GM23338 (cell line): ENCODE measurements at regions not wholly inside any gene's neighbourhood (a gene's known extent, or its start where the extent isn't known, plus 50 kb on each side); places are given as distances from the start of the nearest gene placed in this dataset.

Experiments used
- ATAC-seq: fragments of 200-7000 bp; cut with Tn5 transposase; 3 replicates; pipeline ENCODE4 v1.9.1; 2020
- DNase-seq: peaks from one replicate; pipeline ENCODE4 v3.0.0-alpha.2; 2015; ENCODE audit warnings: low spot score
- H2AFZ ChIP-seq: fragments of 200-600 bp; sonication (generic); 2 replicates; pipeline ENCODE4 v1.8.0; 2016; ENCODE audit warnings: antibody characterized with exemption, mild to moderate bottlenecking, moderate library complexity
- H3F3A ChIP-seq: fragments of 200-600 bp; sonication (generic); replicated peaks from 2 replicates; pipeline ENCODE4 v1.8.0; 2017; ENCODE audit warnings: antibody characterized with exemption, mixed run types, low read depth
- H3K27ac ChIP-seq: fragments of 200-600 bp; sonication (generic); 2 replicates; pipeline ENCODE4 v1.6.1; 2016; ENCODE audit warnings: low read depth
- H3K27me3 ChIP-seq: fragments of 200-600 bp; sonication (generic); 2 replicates; pipeline ENCODE4 v1.8.0; 2016; ENCODE audit warnings: mild to moderate bottlenecking, mixed run types, moderate library complexity; ENCODE audit not compliant: insufficient read depth
- H3K36me3 ChIP-seq: fragments of 200-600 bp; sonication (generic); 2 replicates; pipeline ENCODE4 v1.8.0; 2016; ENCODE audit warnings: mild to moderate bottlenecking; ENCODE audit not compliant: insufficient read depth
- H3K4me1 ChIP-seq: fragments of 200-600 bp; sonication (generic); 2 replicates; pipeline ENCODE4 v1.8.0; 2016; ENCODE audit warnings: mild to moderate bottlenecking, moderate library complexity; ENCODE audit not compliant: insufficient read depth
- H3K4me2 ChIP-seq: fragments of 200-600 bp; sonication (generic); 2 replicates; pipeline ENCODE4 v1.7.1; 2017; ENCODE audit warnings: mixed run types
- H3K4me3 ChIP-seq: fragments of 200-600 bp; sonication (generic); 2 replicates; pipeline ENCODE4 v1.6.1; 2016; ENCODE audit warnings: mixed run types
- H3K79me2 ChIP-seq: fragments of 200-600 bp; sonication (generic); replicated peaks from 2 replicates; pipeline ENCODE4 v1.8.0; 2017; ENCODE audit warnings: mild to moderate bottlenecking; ENCODE audit not compliant: insufficient read depth
- H3K9me2 ChIP-seq: fragments of 200-600 bp; sonication (generic); 2 replicates; pipeline ENCODE4 v1.8.0; 2017; ENCODE audit not compliant: insufficient read depth
- H4K20me1 ChIP-seq: fragments of 200-600 bp; sonication (generic); replicated peaks from 2 replicates; pipeline ENCODE4 v1.8.0; 2017; ENCODE audit warnings: mild to moderate bottlenecking; ENCODE audit not compliant: insufficient read depth
- H3K27ac Mint-ChIP-seq: 2 replicates; pipeline ENCODE4 v1.8.0; 2020; ENCODE audit warnings: inconsistent platforms, mild to moderate bottlenecking, moderate library complexity, mixed read lengths
- H3K27me3 Mint-ChIP-seq: 3 replicates; pipeline ENCODE4 v1.8.0; 2022; ENCODE audit warnings: low read depth, mild to moderate bottlenecking, moderate library complexity, mixed read lengths, inconsistent platforms; ENCODE audit not compliant: insufficient read depth, poor library complexity
- H3K36me3 Mint-ChIP-seq: 3 replicates; pipeline ENCODE4 v1.8.0; 2021; ENCODE audit warnings: low read depth, mild to moderate bottlenecking, inconsistent platforms, moderate library complexity, mixed read lengths
- H3K4me1 Mint-ChIP-seq: 3 replicates; pipeline ENCODE4 v1.8.0; 2020; ENCODE audit warnings: mild to moderate bottlenecking, inconsistent platforms, mixed read lengths
- H3K4me3 Mint-ChIP-seq: 3 replicates; pipeline ENCODE4 v1.8.0; 2021; ENCODE audit warnings: moderate library complexity, mild to moderate bottlenecking, inconsistent platforms, mixed read lengths
- H3K9me3 Mint-ChIP-seq: 3 replicates; pipeline ENCODE4 v1.8.0; 2020; ENCODE audit warnings: moderate library complexity, mild to moderate bottlenecking, inconsistent platforms, mixed read lengths
- CREB1 ChIP-seq: fragments of 250-450 bp; sonication (Bioruptor Pico); IDR thresholded peaks from 2 replicates; pipeline ENCODE4 v1.5.0; 2020; ENCODE audit warnings: low read depth, mild to moderate bottlenecking, moderate library complexity
- EZH2 ChIP-seq: fragments of 200-600 bp; sonication (generic); IDR thresholded peaks from one replicate; pipeline ENCODE4 v1.8.0; 2017; ENCODE audit warnings: antibody characterized with exemption, mild to moderate bottlenecking, low read depth; ENCODE audit not compliant: unreplicated experiment
- JUNB ChIP-seq: IDR thresholded peaks from one replicate; pipeline ENCODE4 v1.6.1; 2016; ENCODE audit warnings: antibody characterized with exemption; ENCODE audit not compliant: unreplicated experiment
- NANOG ChIP-seq: IDR thresholded peaks from 2 replicates; pipeline ENCODE4 v1.6.1; 2016; ENCODE audit warnings: antibody characterized with exemption, borderline replicate concordance
- POLR2AphosphoS5 ChIP-seq: IDR thresholded peaks from 2 replicates; pipeline ENCODE4 v1.6.1; 2016; ENCODE audit warnings: antibody characterized with exemption, low read depth
- STAT1 ChIP-seq: IDR thresholded peaks from one replicate; pipeline ENCODE4 v1.6.1; 2016; ENCODE audit warnings: antibody characterized with exemption; ENCODE audit not compliant: unreplicated experiment
- ZNF114 ChIP-seq: fragments of 250-450 bp; sonication (Bioruptor Pico); IDR thresholded peaks from 2 replicates; pipeline ENCODE4 v1.5.0; 2020; ENCODE audit warnings: mild to moderate bottlenecking, moderate library complexity
- TF ChIP-seq, protein P1 (sequence below): IDR thresholded peaks from one replicate; pipeline ENCODE4 v1.6.1; 2018; ENCODE audit warnings: antibody characterized with exemption; ENCODE audit not compliant: unreplicated experiment
- TF ChIP-seq, protein P2 (sequence below), 2 experiments: fragments of 200-600 bp in 1 of 2; sonication (generic) in 1 of 2; conservative IDR thresholded peaks; 2 replicates each; pipeline versions ENCODE4 v1.5.1 to v1.6.1; 2016 to 2017; ENCODE audit warnings: antibody characterized with exemption in 2 of 2, low read depth in 2 of 2, mild to moderate bottlenecking in 2 of 2, moderate library complexity in 1 of 2

DNA sequence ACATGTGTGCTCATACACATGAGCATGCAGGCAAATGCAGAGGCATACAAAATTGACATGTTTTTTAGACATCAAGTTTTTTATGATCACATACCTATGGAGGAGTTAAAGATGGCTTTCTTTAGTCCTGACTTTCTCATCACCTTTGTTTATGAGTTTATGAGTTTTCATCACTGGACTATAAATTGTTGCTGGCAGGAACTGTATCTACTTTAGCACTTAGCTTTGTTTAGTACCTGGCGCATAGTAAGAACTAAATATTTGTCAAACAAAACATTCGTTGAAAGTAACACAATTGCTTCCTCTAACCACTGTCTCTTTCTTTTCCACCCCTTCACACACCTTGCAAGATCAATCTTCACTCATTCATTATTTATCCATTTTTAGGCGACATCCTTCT lies 182.6 kb downstream of the SUCNR1 start (continued):
- TF ChIP-seq, protein P1, sequence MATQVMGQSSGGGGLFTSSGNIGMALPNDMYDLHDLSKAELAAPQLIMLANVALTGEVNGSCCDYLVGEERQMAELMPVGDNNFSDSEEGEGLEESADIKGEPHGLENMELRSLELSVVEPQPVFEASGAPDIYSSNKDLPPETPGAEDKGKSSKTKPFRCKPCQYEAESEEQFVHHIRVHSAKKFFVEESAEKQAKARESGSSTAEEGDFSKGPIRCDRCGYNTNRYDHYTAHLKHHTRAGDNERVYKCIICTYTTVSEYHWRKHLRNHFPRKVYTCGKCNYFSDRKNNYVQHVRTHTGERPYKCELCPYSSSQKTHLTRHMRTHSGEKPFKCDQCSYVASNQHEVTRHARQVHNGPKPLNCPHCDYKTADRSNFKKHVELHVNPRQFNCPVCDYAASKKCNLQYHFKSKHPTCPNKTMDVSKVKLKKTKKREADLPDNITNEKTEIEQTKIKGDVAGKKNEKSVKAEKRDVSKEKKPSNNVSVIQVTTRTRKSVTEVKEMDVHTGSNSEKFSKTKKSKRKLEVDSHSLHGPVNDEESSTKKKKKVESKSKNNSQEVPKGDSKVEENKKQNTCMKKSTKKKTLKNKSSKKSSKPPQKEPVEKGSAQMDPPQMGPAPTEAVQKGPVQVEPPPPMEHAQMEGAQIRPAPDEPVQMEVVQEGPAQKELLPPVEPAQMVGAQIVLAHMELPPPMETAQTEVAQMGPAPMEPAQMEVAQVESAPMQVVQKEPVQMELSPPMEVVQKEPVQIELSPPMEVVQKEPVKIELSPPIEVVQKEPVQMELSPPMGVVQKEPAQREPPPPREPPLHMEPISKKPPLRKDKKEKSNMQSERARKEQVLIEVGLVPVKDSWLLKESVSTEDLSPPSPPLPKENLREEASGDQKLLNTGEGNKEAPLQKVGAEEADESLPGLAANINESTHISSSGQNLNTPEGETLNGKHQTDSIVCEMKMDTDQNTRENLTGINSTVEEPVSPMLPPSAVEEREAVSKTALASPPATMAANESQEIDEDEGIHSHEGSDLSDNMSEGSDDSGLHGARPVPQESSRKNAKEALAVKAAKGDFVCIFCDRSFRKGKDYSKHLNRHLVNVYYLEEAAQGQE, result no peak
- TF ChIP-seq STAT1, result no peak
- TF ChIP-seq, protein P2, sequence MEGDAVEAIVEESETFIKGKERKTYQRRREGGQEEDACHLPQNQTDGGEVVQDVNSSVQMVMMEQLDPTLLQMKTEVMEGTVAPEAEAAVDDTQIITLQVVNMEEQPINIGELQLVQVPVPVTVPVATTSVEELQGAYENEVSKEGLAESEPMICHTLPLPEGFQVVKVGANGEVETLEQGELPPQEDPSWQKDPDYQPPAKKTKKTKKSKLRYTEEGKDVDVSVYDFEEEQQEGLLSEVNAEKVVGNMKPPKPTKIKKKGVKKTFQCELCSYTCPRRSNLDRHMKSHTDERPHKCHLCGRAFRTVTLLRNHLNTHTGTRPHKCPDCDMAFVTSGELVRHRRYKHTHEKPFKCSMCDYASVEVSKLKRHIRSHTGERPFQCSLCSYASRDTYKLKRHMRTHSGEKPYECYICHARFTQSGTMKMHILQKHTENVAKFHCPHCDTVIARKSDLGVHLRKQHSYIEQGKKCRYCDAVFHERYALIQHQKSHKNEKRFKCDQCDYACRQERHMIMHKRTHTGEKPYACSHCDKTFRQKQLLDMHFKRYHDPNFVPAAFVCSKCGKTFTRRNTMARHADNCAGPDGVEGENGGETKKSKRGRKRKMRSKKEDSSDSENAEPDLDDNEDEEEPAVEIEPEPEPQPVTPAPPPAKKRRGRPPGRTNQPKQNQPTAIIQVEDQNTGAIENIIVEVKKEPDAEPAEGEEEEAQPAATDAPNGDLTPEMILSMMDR (conservative IDR thresholded peaks at IDR 0.05; ENCODE audit: low read depth in 2 of 2), result no peak
- TF ChIP-seq CREB1 (CRISPR knock-in tag), result no peak
- no peak for TF ChIP-seq ZNF114 (CRISPR knock-in tag)

DNA sequence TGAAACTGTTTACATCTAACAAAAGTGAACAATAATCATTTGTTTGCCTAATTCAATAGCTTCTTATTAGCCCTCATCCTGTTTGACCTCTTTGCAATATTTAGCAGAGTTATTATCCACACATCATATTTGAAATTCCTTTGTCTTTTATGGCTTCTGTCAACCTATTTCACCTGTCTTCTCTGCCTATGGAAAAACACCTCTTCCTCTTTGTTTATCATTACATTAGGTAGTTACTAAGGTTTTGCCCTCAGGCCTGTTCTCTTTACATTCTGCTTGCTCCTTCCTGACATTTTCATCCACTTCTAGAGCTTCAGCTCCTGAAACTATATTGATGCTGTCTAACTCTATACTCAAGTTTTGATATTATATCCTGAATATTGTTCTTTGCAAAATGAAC lies 183.0 kb downstream of the SUCNR1 start:
- Mint-ChIP-seq H3K9me3 (no peaks in the 10 kb centered on the region), H3K4me1 (peaks cover 12% of the 10 kb centered on the region; the same call in 2 of the 3 replicates), H3K27me3 (no peaks in the 10 kb centered on the region), H3K36me3 (no peaks in the 10 kb centered on the region), H3K4me3 (no peak overlapping the region), H3K27ac (no peak overlapping the region)
- H2AFZ ChIP-seq, result peak overlapping the region; percentile 1; the same call in 1 of the 2 replicates
- H3K27me3 ChIP-seq, result no peaks in the 10 kb centered on the region
- no peak overlapping the region for H3K4me2 ChIP-seq
- no peak overlapping the region for H3K4me3 ChIP-seq
- H3K9me2 ChIP-seq, result 0 out of 2 replicates have a peak, but pooled peaks cover 2% of the 10 kb centered on the region
- H3F3A ChIP-seq, result no peaks in the 10 kb centered on the region
- no peak for DNase-seq
- no peak for TF ChIP-seq POLR2AphosphoS5
- ATAC-seq, result no peak
- no peaks in the 10 kb centered on the region for H3K36me3 ChIP-seq
- H4K20me1 ChIP-seq, result no peaks in the 10 kb centered on the region
- H3K4me1 ChIP-seq, result peaks cover 12% of the 10 kb centered on the region
- H3K27ac ChIP-seq, result no peak overlapping the region
- H3K79me2 ChIP-seq, result no peaks in the 10 kb centered on the region

DNA sequence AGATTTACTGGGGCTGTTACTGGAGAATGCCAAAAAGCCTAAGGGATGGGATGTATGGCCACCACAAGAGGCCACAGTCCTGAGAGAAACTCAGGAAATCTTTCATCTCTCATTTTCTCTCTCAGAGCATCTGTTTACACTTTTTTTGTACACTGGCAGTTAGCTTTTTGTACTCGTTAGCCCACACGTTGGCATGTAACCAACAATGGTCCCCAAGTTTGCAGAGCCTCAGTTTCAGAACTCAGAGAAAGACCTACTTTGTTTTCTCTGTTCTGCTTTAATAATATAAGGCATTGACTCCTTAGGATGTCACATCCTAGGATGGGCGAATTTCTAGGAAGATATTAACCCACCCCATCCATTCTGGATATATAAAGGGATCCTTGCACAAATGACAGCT lies 183.5 kb downstream of the SUCNR1 start:
- no peak overlapping the region for H3K4me3 Mint-ChIP-seq
- TF ChIP-seq CREB1 (CRISPR knock-in tag) (no peak), JUNB (no peak), EZH2 (no peak), NANOG (no peak)
- TF ChIP-seq, protein P2 (conservative IDR thresholded peaks at IDR 0.05; ENCODE audit: low read depth in 2 of 2), result no peak

More for the DNA sequence above, 183.5 kb downstream of the SUCNR1 start:
- Mint-ChIP-seq H3K9me3 (no peaks in the 10 kb centered on the region), H3K4me1 (peaks cover 12% of the 10 kb centered on the region; the same call in 2 of the 3 replicates), H3K27ac (no peak overlapping the region), H3K36me3 (no peaks in the 10 kb centered on the region), H3K27me3 (no peaks in the 10 kb centered on the region)
- Histone ChIP-seq H2AFZ (peak overlapping the region; percentile 1; the same call in 1 of the 2 replicates), H3K27me3 (no peaks in the 10 kb centered on the region), H3K4me2 (no peak overlapping the region), H3K27ac (no peak overlapping the region), H3K4me1 (peaks cover 12% of the 10 kb centered on the region), H3K36me3 (no peaks in the 10 kb centered on the region), H4K20me1 (no peaks in the 10 kb centered on the region), H3K9me2 (0 out of 2 replicates have a peak, but pooled peaks cover 2% of the 10 kb centered on the region), H3F3A (no peaks in the 10 kb centered on the region), H3K79me2 (no peaks in the 10 kb centered on the region), H3K4me3 (no peak overlapping the region)
- DNase-seq (no peak), ATAC-seq (no peak)
